Adipocyte (in vitro differentiated cells): ENCODE measurements at regions not wholly inside any gene's neighbourhood (a gene's known extent, or its start where the extent isn't known, plus 50 kb on each side); places are given as distances from the start of the nearest gene placed in this dataset.

Experiments used
- DNase-seq: peaks from one replicate; pipeline ENCODE4 v3.0.0-alpha.2; 2015; ENCODE audit warnings: low read depth
- H3K27me3 ChIP-seq: replicated peaks from 2 replicates; pipeline ENCODE4 v1.7.0; 2013; ENCODE audit warnings: mild to moderate bottlenecking, low read length, moderate library complexity; ENCODE audit not compliant: control insufficient read depth, insufficient read depth
- H3K36me3 ChIP-seq: 2 replicates; pipeline ENCODE4 v1.7.0; 2013; ENCODE audit warnings: low read length, mild to moderate bottlenecking, moderate library complexity; ENCODE audit not compliant: control insufficient read depth, insufficient read depth, severe bottlenecking
- H3K4me1 ChIP-seq: 2 replicates; pipeline ENCODE4 v1.7.0; 2013; ENCODE audit warnings: mild to moderate bottlenecking, low read length, moderate library complexity; ENCODE audit not compliant: control insufficient read depth, insufficient read depth
- H3K4me3 ChIP-seq: 2 replicates; pipeline ENCODE4 v1.7.0; 2013; ENCODE audit warnings: mild to moderate bottlenecking, low read length, moderate library complexity
- H3K9ac ChIP-seq: 2 replicates; pipeline ENCODE4 v1.7.0; 2013; ENCODE audit warnings: mild to moderate bottlenecking, low read length, moderate library complexity
- H3K9me3 ChIP-seq: 2 replicates; pipeline ENCODE4 v1.7.0; 2013; ENCODE audit warnings: mild to moderate bottlenecking, low read length, moderate library complexity; ENCODE audit not compliant: control insufficient read depth

- H3K36me3 ChIP-seq: no peaks in the 10 kb centered on the region
- DNase-seq: no peak
- no peaks in the 10 kb centered on the region for H3K9me3 ChIP-seq
- H3K27me3 ChIP-seq: peaks cover 60% of the 10 kb centered on the region
- no peak overlapping the region for H3K4me3 ChIP-seq
- H3K9ac ChIP-seq: no peak overlapping the region
- no peaks in the 10 kb centered on the region for H3K4me1 ChIP-seq
These were observed 79.5 kb upstream of the NKD1 start for GRCh38 chr16:50468749-50469078.

DNA sequence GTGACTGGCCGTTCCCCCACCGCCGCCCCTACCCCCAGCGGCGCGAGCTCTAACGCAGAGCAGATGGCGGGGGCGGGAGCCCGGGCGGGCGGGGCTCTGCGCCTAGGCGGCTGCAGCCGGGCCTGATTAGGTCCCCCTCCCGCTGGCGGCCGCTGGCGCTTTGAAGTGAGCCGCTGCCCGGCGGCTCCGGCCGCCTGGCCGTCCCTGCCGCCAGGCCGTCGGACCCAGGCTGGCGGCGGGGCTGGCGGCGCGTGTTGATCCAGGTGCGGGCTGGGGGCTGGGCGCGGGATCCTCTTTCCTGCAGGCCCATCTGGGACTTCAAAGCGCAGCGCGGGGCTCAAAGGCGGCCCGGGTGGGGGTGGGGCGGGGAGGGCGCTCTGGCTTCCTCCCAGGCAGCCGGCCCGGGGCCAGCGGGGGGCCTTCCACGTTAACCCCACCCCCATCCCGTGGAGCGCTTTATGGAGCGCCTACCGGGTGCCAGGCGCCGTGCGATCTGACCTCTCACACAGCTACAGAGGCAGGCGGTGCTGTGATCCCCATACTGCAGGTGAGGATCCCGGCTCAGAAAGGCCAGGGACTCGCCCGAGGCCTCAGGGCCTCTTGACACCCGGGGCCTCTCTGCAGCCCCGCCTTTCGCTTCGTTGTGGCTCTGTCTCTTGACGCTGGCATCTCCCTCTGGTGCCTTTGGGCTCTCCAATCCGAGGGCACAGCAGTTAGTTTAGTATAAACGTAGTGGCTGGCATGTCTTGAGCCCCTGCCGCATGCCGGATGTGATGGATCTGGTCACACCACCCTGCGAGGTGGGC lies 80.0 kb upstream of the NKD1 start:
- H3K4me3 ChIP-seq: no peak overlapping the region
- peaks cover 64% of the 10 kb centered on the region for H3K27me3 ChIP-seq
- DNase-seq: peak; percentile 19
- no peaks in the 10 kb centered on the region for H3K4me1 ChIP-seq
- H3K9me3 ChIP-seq: no peaks in the 10 kb centered on the region
- H3K9ac ChIP-seq: no peak overlapping the region
- no peaks in the 10 kb centered on the region for H3K36me3 ChIP-seq

- H3K36me3 ChIP-seq: no peaks in the 10 kb centered on the region
- no peak for DNase-seq
- no peaks in the 10 kb centered on the region for H3K9me3 ChIP-seq
- H3K9ac ChIP-seq: no peak overlapping the region
- no peaks in the 10 kb centered on the region for H3K4me1 ChIP-seq
- H3K4me3 ChIP-seq: no peak overlapping the region
- H3K27me3 ChIP-seq: peaks cover 65% of the 10 kb centered on the region
These were observed 80.6 kb upstream of the NKD1 start for GRCh38 chr16:50467559-50467942.

DNA sequence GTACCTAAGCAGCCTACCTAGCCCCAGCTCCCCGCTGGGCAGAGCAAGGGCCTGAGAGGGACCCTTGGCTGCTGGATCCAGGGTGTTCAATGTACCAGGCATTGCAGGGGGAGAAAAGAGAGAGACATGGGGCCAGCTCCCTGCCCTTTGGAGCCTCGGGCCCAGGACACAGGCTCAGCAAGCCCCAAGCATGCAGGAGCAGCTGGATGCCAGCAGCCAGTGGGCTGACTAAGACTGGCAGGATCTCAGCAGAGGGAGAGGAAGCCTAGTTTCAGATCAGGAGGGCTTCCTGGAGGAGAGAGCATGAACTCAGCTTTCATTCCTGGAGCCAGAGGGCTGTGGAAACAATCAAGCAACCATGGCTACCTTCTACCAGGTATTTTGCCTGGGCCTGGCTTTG lies 82.0 kb upstream of the NKD1 start:
- Histone ChIP-seq H3K4me1 (no peaks in the 10 kb centered on the region), H3K9ac (no peak overlapping the region), H3K9me3 (no peaks in the 10 kb centered on the region), H3K36me3 (no peaks in the 10 kb centered on the region), H3K27me3 (peaks cover 64% of the 10 kb centered on the region), H3K4me3 (no peak overlapping the region)
- no peak for DNase-seq

GRCh38 chr16:50464325-50465290 lies 83.6 kb upstream of the NKD1 start:
- Histone ChIP-seq H3K36me3 (no peaks in the 10 kb centered on the region), H3K9ac (no peak overlapping the region), H3K4me1 (no peaks in the 10 kb centered on the region), H3K4me3 (no peak overlapping the region), H3K9me3 (no peaks in the 10 kb centered on the region), H3K27me3 (peaks cover 61% of the 10 kb centered on the region)
- no peak for DNase-seq

DNA sequence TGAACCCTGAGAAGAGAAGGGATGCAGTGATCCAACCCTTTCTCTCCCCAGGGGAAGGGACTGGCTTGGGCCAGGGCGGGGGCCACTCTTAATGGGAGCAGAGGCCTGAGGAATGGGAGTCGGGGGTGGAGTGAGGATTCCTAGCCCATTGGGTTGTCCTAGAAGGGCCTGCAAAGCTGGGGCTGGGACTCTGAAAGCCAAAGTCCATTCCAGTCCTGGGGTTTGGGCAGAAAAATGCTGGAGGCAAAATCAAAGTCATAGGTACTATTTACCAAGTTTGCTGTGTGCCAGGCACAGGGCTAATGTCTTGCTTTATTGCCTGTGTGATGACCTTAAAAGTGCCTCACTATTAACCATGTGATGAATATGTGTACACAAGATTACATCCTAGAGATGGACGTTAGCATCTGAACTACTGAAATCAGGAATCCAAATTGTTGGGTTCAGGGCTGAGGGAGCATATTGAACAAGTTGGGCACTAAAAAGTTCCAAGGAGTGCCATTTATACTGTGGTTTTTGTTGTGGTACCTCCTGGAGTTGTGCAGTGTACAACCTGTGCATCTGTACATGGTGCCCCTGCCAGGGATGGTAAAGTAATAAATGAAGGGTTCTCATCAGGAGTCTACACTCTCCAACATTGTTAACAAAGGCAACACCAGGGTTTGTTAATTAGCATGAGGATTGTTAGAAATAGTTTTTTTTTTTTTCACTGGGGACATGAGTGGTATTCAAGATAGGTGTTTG lies 84.4 kb upstream of the NKD1 start:
- Histone ChIP-seq H3K36me3 (no peaks in the 10 kb centered on the region), H3K4me3 (no peak overlapping the region), H3K27me3 (peaks cover 65% of the 10 kb centered on the region)

DNA sequence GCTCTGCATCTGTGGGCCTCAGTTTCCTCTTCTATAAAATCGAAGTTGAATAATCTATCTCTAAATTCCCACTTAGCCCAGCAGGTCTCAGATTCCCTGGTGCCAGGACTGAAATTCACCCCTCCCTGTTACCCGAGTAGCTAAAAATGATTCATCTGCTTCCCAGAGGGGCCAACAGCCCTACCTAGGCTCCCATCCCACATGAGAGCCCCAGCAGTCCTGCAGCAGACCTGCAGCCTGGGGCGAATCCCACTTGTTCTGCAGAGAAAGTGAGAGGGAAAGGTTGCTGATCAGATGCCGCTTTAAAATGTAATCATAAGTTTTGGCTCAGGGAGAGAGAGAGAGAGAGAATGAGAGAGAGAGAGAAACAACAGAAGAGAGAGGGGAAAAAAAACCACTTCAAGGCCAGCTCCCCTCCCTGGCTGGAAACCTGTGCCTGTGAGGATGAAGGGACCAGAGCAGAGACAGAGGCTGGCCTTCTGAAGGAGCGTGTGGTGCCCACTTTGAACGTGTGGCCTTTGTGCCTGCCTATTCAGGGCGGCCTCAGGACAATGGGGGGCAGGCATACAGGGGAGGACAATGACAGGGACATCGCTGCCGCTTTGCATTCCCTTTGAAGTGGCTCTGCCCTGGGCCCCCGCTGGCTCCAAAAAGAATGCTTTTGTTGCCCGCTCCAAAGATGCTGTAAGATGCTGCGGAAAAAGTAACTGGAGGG lies 85.2 kb upstream of the NKD1 start:
- no peak overlapping the region for H3K4me3 ChIP-seq

More for the DNA sequence above, 84.4 kb upstream of the NKD1 start:
- DNase-seq: no peak
- Histone ChIP-seq H3K9ac (no peak overlapping the region), H3K4me1 (no peaks in the 10 kb centered on the region), H3K9me3 (no peaks in the 10 kb centered on the region)

DNA sequence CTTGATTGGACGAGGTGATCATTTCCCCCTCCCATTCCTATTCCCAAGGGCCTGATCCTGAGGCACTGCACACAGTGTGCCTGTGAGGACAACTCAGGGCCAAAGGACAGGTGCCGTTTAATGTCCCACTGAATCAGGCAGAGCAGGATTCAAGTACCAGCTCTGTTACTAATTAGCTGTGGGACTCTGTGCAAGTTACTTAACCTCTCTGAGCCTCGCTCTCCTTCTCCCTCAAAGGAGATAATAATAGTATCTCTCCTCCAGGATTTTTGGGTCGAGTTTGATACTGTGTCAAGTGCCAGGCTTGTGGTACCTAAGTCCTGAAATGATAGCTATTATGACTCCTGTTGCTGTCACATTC lies 86.8 kb upstream of the NKD1 start:
- H3K9me3 ChIP-seq: no peaks in the 10 kb centered on the region
- DNase-seq: no peak
- no peaks in the 10 kb centered on the region for H3K4me1 ChIP-seq
- H3K36me3 ChIP-seq: no peaks in the 10 kb centered on the region
- H3K4me3 ChIP-seq: no peak overlapping the region
- H3K27me3 ChIP-seq: peaks cover 69% of the 10 kb centered on the region
- H3K9ac ChIP-seq: no peak overlapping the region

More for the DNA sequence above, 85.2 kb upstream of the NKD1 start:
- H3K27me3 ChIP-seq: peaks cover 72% of the 10 kb centered on the region
- H3K36me3 ChIP-seq: no peaks in the 10 kb centered on the region
- H3K4me1 ChIP-seq: no peaks in the 10 kb centered on the region
- no peak overlapping the region for H3K9ac ChIP-seq
- DNase-seq: no peak
- H3K9me3 ChIP-seq: no peaks in the 10 kb centered on the region

DNA sequence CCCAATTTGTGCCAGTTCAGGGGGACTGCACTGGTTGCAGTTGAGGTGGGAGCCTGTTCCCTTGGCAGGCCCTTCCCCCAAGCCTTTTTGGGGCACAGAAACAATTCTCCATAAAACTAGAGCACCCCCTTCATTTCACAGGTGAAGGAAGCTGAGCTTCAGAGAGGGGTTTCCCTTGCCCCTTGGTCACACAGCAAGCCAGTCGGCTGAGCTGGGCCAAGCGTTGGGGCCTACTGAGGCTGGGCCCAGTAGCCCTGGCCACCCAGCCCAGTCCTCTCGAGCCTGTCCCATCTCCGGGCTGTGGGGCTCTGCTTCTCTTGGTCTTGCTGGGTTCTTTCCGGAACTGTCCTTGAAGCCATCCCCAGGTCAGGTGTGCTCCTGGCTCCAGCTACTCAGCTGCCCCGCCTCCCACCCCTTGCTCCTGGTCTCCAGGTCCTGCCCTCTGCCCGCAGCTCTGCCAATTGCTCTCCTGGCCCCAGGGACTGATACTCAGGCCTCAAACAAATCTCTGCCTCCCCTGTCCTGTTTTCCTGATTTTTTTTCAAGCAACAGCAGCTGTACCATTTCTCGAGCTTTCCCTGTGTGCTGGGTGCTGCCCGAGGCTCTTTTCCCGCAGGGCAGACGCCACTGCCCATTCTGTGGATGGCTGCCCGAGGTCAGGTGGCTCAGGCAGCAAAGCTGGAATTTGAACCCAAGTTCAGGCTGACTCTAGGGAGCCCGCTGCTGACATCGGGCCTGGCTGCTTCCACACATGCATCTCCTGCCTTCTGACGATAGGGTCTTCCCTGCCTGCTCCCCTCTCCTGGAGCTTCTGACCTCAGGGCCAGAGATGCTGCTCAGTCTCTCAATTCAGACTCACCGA lies 87.4 kb upstream of the NKD1 start:
- Histone ChIP-seq H3K4me1 (no peaks in the 10 kb centered on the region), H3K27me3 (peaks cover 63% of the 10 kb centered on the region), H3K9ac (no peak overlapping the region), H3K36me3 (no peaks in the 10 kb centered on the region), H3K4me3 (no peak overlapping the region), H3K9me3 (no peaks in the 10 kb centered on the region)
- DNase-seq: no peak

- H3K4me3 ChIP-seq: no peak overlapping the region
- no peaks in the 10 kb centered on the region for H3K9me3 ChIP-seq
- H3K9ac ChIP-seq: no peak overlapping the region
- H3K4me1 ChIP-seq: no peaks in the 10 kb centered on the region
- no peak for DNase-seq
- peaks cover 56% of the 10 kb centered on the region for H3K27me3 ChIP-seq
- H3K36me3 ChIP-seq: no peaks in the 10 kb centered on the region
These were observed 88.6 kb upstream of the NKD1 start for GRCh38 chr16:50459496-50460080.
